Gastrocnemius medialis (tissue), 4 donors: ENCODE measurements at regions not wholly inside any gene's neighbourhood (a gene's known extent, or its start where the extent isn't known, plus 50 kb on each side); places are given as distances from the start of the nearest gene placed in this dataset.

Experiments used
- CTCF ChIP-seq, 5 experiments: fragments of 450-650 bp in 3 of 5; fragments of 200-600 bp in 2 of 5; sonication (generic) in 2 of 5; IDR thresholded peaks in 4 of 5; conservative IDR thresholded peaks in 1 of 5; 1 replicate in 4 of 5; 2 replicates in 1 of 5; pipeline ENCODE4 v1.5.1; 2016 to 2019; ENCODE audit warnings: antibody characterized with exemption in 5 of 5, mild to moderate bottlenecking in 3 of 5, moderate library complexity in 3 of 5
- POLR2A ChIP-seq, 2 donors: fragments of 450-650 bp; IDR thresholded peaks; one replicate each; pipeline ENCODE4 v1.6.1; 2017; ENCODE audit warnings: antibody characterized with exemption in 2 of 2, mild to moderate bottlenecking in 2 of 2, moderate library complexity in 2 of 2

GRCh38 chr5:87042554-87042953 is 225.1 kb upstream of the RASA1 start:
- TF ChIP-seq POLR2A (IDR thresholded peaks at IDR 0.05), result no peak
- TF ChIP-seq CTCF (IDR thresholded peaks at IDR 0.05 in 4 of 5, conservative IDR thresholded peaks at IDR 0.05 in 1 of 5), result no peak
